Suppressor macrophage (primary cell): ENCODE measurements at regions not wholly inside any gene's neighbourhood (a gene's known extent, or its start where the extent isn't known, plus 50 kb on each side); places are given as distances from the start of the nearest gene placed in this dataset.
"Not testable (repeated sequence)": the region's sequence is repeated elsewhere in the genome, so short reads cannot be mapped to it uniquely, and the experiment has no call there.

Source experiments
- DNase-seq, 4 experiments: peaks; one replicate each; pipeline ENCODE4 v3.0.0-alpha.2; 2020 to 2022

- not testable (repeated sequence) for DNase-seq
Observed at GRCh38 chr14:105923520-105924191, 397.3 kb downstream of the TMEM121 start.

GRCh38 chr14:105924951-105925591 is 398.7 kb downstream of the TMEM121 start:
- no peak for DNase-seq

- no peak for DNase-seq
Observed at GRCh38 chr14:105925615-105926372, 399.4 kb downstream of the TMEM121 start.

- no peak for DNase-seq
Observed at GRCh38 chr14:105926373-105927095, 400.2 kb downstream of the TMEM121 start.

GRCh38 chr14:105927096-105928060 is 401.0 kb downstream of the TMEM121 start:
- no peak for DNase-seq

GRCh38 chr14:105928171-105929111 is 402.1 kb downstream of the TMEM121 start:
- not testable (repeated sequence) for DNase-seq

GRCh38 chr14:105929327-105930081 is 403.1 kb downstream of the TMEM121 start:
- no peak for DNase-seq

- DNase-seq: no peak
Observed at GRCh38 chr14:105930572-105930971, 404.2 kb downstream of the TMEM121 start.

- DNase-seq: no peak
Observed at GRCh38 chr14:105931808-105932483, 405.6 kb downstream of the TMEM121 start.

- DNase-seq: no peak
Observed at GRCh38 chr14:105933238-105933637, 406.9 kb downstream of the TMEM121 start.

GRCh38 chr14:105935384-105935783 is 409.0 kb downstream of the TMEM121 start:
- no peak for DNase-seq

- no peak for DNase-seq
Observed at GRCh38 chr14:105937253-105938054, 411.1 kb downstream of the TMEM121 start.

GRCh38 chr14:105938055-105938863 is 411.9 kb downstream of the TMEM121 start:
- DNase-seq: no peak

- no peak for DNase-seq
Observed at GRCh38 chr14:105938959-105939358, 412.6 kb downstream of the TMEM121 start.

- DNase-seq: peak; percentile 20 to 66 (median 52)
Observed at GRCh38 chr14:105939810-105940508, 413.6 kb downstream of the TMEM121 start.

- DNase-seq: no peak
Observed at GRCh38 chr14:105940534-105941225, 414.3 kb downstream of the TMEM121 start.
